Activated naive CD4-positive, alpha-beta T cell treated with anti-CD3 and anti-CD28 coated beads, Interleukin-2, amount 10 ng/mL, durations not matched to agents 7 days and 5 days (primary cell): ENCODE measurements at regions not wholly inside any gene's neighbourhood (a gene's known extent, or its start where the extent isn't known, plus 50 kb on each side); places are given as distances from the start of the nearest gene placed in this dataset.
"Not testable (repeated sequence)": the region's sequence is repeated elsewhere in the genome, so short reads cannot be mapped to it uniquely, and the experiment has no call there.

Experiments
- CTCF ChIA-PET: fragments of 350-600 bp; sonication (Branson Sonifier 250); formaldehyde crosslinking; loops from one replicate; lab custom pipeline; 2021; ENCODE audit warnings: antibody characterized with exemption; lab: Charles Lee
- DNase-seq: peaks from one replicate; pipeline ENCODE4 v3.0.0-alpha.2; 2020
- H3K27ac Mint-ChIP-seq: one replicate; pipeline ENCODE4 v1.8.0; 2021; ENCODE audit warnings: mild to moderate bottlenecking, moderate library complexity, mixed read lengths
- H3K27me3 Mint-ChIP-seq: one replicate; pipeline ENCODE4 v1.8.0; 2021; ENCODE audit warnings: mild to moderate bottlenecking, mixed read lengths
- H3K36me3 Mint-ChIP-seq: one replicate; pipeline ENCODE4 v1.8.0; 2021; ENCODE audit warnings: mixed read lengths
- H3K4me1 Mint-ChIP-seq: one replicate; pipeline ENCODE4 v1.8.0; 2021; ENCODE audit warnings: mixed read lengths
- H3K4me3 Mint-ChIP-seq: one replicate; pipeline ENCODE4 v1.8.0; 2021; ENCODE audit warnings: mild to moderate bottlenecking, moderate library complexity, mixed read lengths
- H3K9me3 Mint-ChIP-seq: one replicate; pipeline ENCODE4 v1.8.0; 2021; ENCODE audit warnings: mixed read lengths

GRCh38 chr4:69013933-69014332 is 62.3 kb upstream of the UGT2A3 start:
- H3K27me3 Mint-ChIP-seq, H3K36me3 Mint-ChIP-seq, H3K4me1 Mint-ChIP-seq, H3K27ac Mint-ChIP-seq, H3K4me3 Mint-ChIP-seq, DNase-seq, H3K9me3 Mint-ChIP-seq, CTCF ChIA-PET: not testable (repeated sequence)

GRCh38 chr4:69017986-69018385 is 66.4 kb upstream of the UGT2A3 start:
- H3K27ac Mint-ChIP-seq, CTCF ChIA-PET, H3K4me1 Mint-ChIP-seq, H3K36me3 Mint-ChIP-seq, H3K4me3 Mint-ChIP-seq, H3K9me3 Mint-ChIP-seq, DNase-seq, H3K27me3 Mint-ChIP-seq: not testable (repeated sequence)

GRCh38 chr4:69019538-69020461 is 68.2 kb upstream of the UGT2A3 start:
- not testable (repeated sequence) for H3K9me3 Mint-ChIP-seq, DNase-seq, H3K27me3 Mint-ChIP-seq, H3K4me1 Mint-ChIP-seq, H3K36me3 Mint-ChIP-seq, H3K27ac Mint-ChIP-seq, H3K4me3 Mint-ChIP-seq
- CTCF ChIA-PET: interaction anchor here (0.6 kb wide), 1 partner anchor 16 kb away, joined by 3 read pairs; no protein-coding TSS in a partner anchor

GRCh38 chr4:69020462-69020807 is 68.8 kb upstream of the UGT2A3 start:
- H3K4me3 Mint-ChIP-seq, DNase-seq, H3K9me3 Mint-ChIP-seq, H3K4me1 Mint-ChIP-seq, CTCF ChIA-PET, H3K36me3 Mint-ChIP-seq, H3K27me3 Mint-ChIP-seq, H3K27ac Mint-ChIP-seq: not testable (repeated sequence)

GRCh38 chr4:69025191-69025998 is 70.9 kb upstream of the UGT2B7 start:
- Mint-ChIP-seq H3K4me1 (no peaks in the 10 kb centered on the region), H3K4me3 (no peak overlapping the region), H3K27me3 (no peaks in the 10 kb centered on the region), H3K27ac (no peak overlapping the region), H3K9me3 (no peaks in the 10 kb centered on the region), H3K36me3 (no peaks in the 10 kb centered on the region)
- DNase-seq: no peak
- CTCF ChIA-PET: no interaction called here

GRCh38 chr4:69025999-69026387 is 70.3 kb upstream of the UGT2B7 start:
- no peak for DNase-seq
- Mint-ChIP-seq H3K27ac (no peak overlapping the region), H3K4me3 (no peak overlapping the region), H3K27me3 (no peaks in the 10 kb centered on the region), H3K36me3 (no peaks in the 10 kb centered on the region), H3K9me3 (no peaks in the 10 kb centered on the region), H3K4me1 (no peaks in the 10 kb centered on the region)
- CTCF ChIA-PET: no interaction called here

- no peaks in the 10 kb centered on the region for H3K4me1 Mint-ChIP-seq
- DNase-seq: no peak
- CTCF ChIA-PET: no interaction called here
- no peaks in the 10 kb centered on the region for H3K9me3 Mint-ChIP-seq
- no peaks in the 10 kb centered on the region for H3K27me3 Mint-ChIP-seq
- H3K27ac Mint-ChIP-seq: no peak overlapping the region
- no peak overlapping the region for H3K4me3 Mint-ChIP-seq
- no peaks in the 10 kb centered on the region for H3K36me3 Mint-ChIP-seq
Measured at GRCh38 chr4:69026974-69027373, 69.3 kb upstream of the UGT2B7 start.

GRCh38 chr4:69030326-69030725 is 65.9 kb upstream of the UGT2B7 start:
- Mint-ChIP-seq H3K27me3 (no peaks in the 10 kb centered on the region), H3K4me3 (no peak overlapping the region), H3K9me3 (peaks cover 2% of the 10 kb centered on the region), H3K36me3 (no peaks in the 10 kb centered on the region), H3K27ac (no peak overlapping the region), H3K4me1 (no peaks in the 10 kb centered on the region)
- DNase-seq: no peak
- CTCF ChIA-PET: no interaction called here

- H3K27ac Mint-ChIP-seq: no peak overlapping the region
- H3K36me3 Mint-ChIP-seq: no peaks in the 10 kb centered on the region
- H3K4me3 Mint-ChIP-seq: no peak overlapping the region
- H3K27me3 Mint-ChIP-seq: no peaks in the 10 kb centered on the region
- H3K4me1 Mint-ChIP-seq: no peaks in the 10 kb centered on the region
- no peak for DNase-seq
- peaks cover 4% of the 10 kb centered on the region for H3K9me3 Mint-ChIP-seq
- CTCF ChIA-PET: no interaction called here
Measured at GRCh38 chr4:69032847-69033638, 63.2 kb upstream of the UGT2B7 start.

GRCh38 chr4:69034315-69034740 is 61.9 kb upstream of the UGT2B7 start:
- H3K4me1 Mint-ChIP-seq, H3K9me3 Mint-ChIP-seq, H3K27me3 Mint-ChIP-seq, H3K27ac Mint-ChIP-seq, DNase-seq, H3K36me3 Mint-ChIP-seq, CTCF ChIA-PET, H3K4me3 Mint-ChIP-seq: not testable (repeated sequence)

GRCh38 chr4:69038582-69038981 is 57.7 kb upstream of the UGT2B7 start:
- no peak for DNase-seq
- CTCF ChIA-PET: no interaction called here
- Mint-ChIP-seq H3K4me1 (no peaks in the 10 kb centered on the region), H3K27ac (no peak overlapping the region), H3K4me3 (no peak overlapping the region), H3K27me3 (no peaks in the 10 kb centered on the region), H3K9me3 (peaks cover 6% of the 10 kb centered on the region), H3K36me3 (no peaks in the 10 kb centered on the region)

- CTCF ChIA-PET: no interaction called here
- H3K4me3 Mint-ChIP-seq: no peak overlapping the region
- H3K4me1 Mint-ChIP-seq: no peaks in the 10 kb centered on the region
- no peak overlapping the region for H3K27ac Mint-ChIP-seq
- H3K27me3 Mint-ChIP-seq: no peaks in the 10 kb centered on the region
- H3K36me3 Mint-ChIP-seq: no peaks in the 10 kb centered on the region
- H3K9me3 Mint-ChIP-seq: peaks cover 5% of the 10 kb centered on the region
- DNase-seq: no peak
Measured at GRCh38 chr4:69039071-69039470, 57.2 kb upstream of the UGT2B7 start.

- Mint-ChIP-seq H3K27me3 (no peaks in the 10 kb centered on the region), H3K4me3 (no peak overlapping the region), H3K9me3 (no peaks in the 10 kb centered on the region), H3K27ac (no peak overlapping the region), H3K36me3 (no peaks in the 10 kb centered on the region), H3K4me1 (no peaks in the 10 kb centered on the region)
- DNase-seq: no peak
- CTCF ChIA-PET: no interaction called here
Measured at GRCh38 chr4:69044247-69044646, 52.0 kb upstream of the UGT2B7 start.
